GM23338 (cell line): ENCODE measurements at regions not wholly inside any gene's neighbourhood (a gene's known extent, or its start where the extent isn't known, plus 50 kb on each side); places are given as distances from the start of the nearest gene placed in this dataset.

Experiments
- CREB1 ChIP-seq: fragments of 250-450 bp; sonication (Bioruptor Pico); IDR thresholded peaks from 2 replicates; pipeline ENCODE4 v1.5.0; 2020; ENCODE audit warnings: low read depth, mild to moderate bottlenecking, moderate library complexity
- CTCF ChIP-seq, 2 experiments: fragments of 200-600 bp in 1 of 2; sonication (generic) in 1 of 2; conservative IDR thresholded peaks; 2 replicates each; pipeline versions ENCODE4 v1.5.1 to v1.6.1; 2016 to 2017; ENCODE audit warnings: antibody characterized with exemption in 2 of 2, low read depth in 2 of 2, mild to moderate bottlenecking in 2 of 2, moderate library complexity in 1 of 2
- ETS1 ChIP-seq: IDR thresholded peaks from 2 replicates; pipeline ENCODE4 v1.6.1; 2016; ENCODE audit warnings: antibody characterized with exemption
- EZH2 ChIP-seq: fragments of 200-600 bp; sonication (generic); IDR thresholded peaks from one replicate; pipeline ENCODE4 v1.8.0; 2017; ENCODE audit warnings: antibody characterized with exemption, mild to moderate bottlenecking, low read depth; ENCODE audit not compliant: unreplicated experiment
- EZH2phosphoT487 ChIP-seq: fragments of 200-600 bp; sonication (generic); IDR thresholded peaks from one replicate; pipeline ENCODE4 v1.8.1; 2018; ENCODE audit warnings: antibody characterized with exemption; ENCODE audit not compliant: unreplicated experiment
- JUNB ChIP-seq: IDR thresholded peaks from one replicate; pipeline ENCODE4 v1.6.1; 2016; ENCODE audit warnings: antibody characterized with exemption; ENCODE audit not compliant: unreplicated experiment
- POLR2AphosphoS5 ChIP-seq: IDR thresholded peaks from 2 replicates; pipeline ENCODE4 v1.6.1; 2016; ENCODE audit warnings: antibody characterized with exemption, low read depth
- REST ChIP-seq: IDR thresholded peaks from one replicate; pipeline ENCODE4 v1.6.1; 2018; ENCODE audit warnings: antibody characterized with exemption; ENCODE audit not compliant: unreplicated experiment
- STAT1 ChIP-seq: IDR thresholded peaks from one replicate; pipeline ENCODE4 v1.6.1; 2016; ENCODE audit warnings: antibody characterized with exemption; ENCODE audit not compliant: unreplicated experiment
- ZNF114 ChIP-seq: fragments of 250-450 bp; sonication (Bioruptor Pico); IDR thresholded peaks from 2 replicates; pipeline ENCODE4 v1.5.0; 2020; ENCODE audit warnings: mild to moderate bottlenecking, moderate library complexity
- ZNF331 ChIP-seq: fragments of 250-450 bp; sonication (Bioruptor Pico); IDR thresholded peaks from 2 replicates; pipeline ENCODE4 v1.5.0; 2020; ENCODE audit warnings: low read depth, mild to moderate bottlenecking, moderate library complexity
- ZNF462 ChIP-seq: fragments of 250-450 bp; sonication (Bioruptor Pico); IDR thresholded peaks from 2 replicates; pipeline ENCODE4 v1.5.0; 2020; ENCODE audit warnings: mild to moderate bottlenecking, moderate library complexity

GRCh38 chr11:22431106-22431505 is 92.9 kb downstream of the SLC17A6 start:
- TF ChIP-seq CREB1 (CRISPR knock-in tag), result no peak
- TF ChIP-seq CTCF (conservative IDR thresholded peaks at IDR 0.05; ENCODE audit: low read depth in 2 of 2), result no peak
- TF ChIP-seq JUNB, result no peak
- no peak for TF ChIP-seq EZH2phosphoT487
- no peak for TF ChIP-seq ZNF331
- TF ChIP-seq ETS1, result no peak
- TF ChIP-seq REST, result no peak
- TF ChIP-seq EZH2, result no peak
- TF ChIP-seq ZNF114, result no peak
- TF ChIP-seq STAT1, result no peak
- no peak for TF ChIP-seq POLR2AphosphoS5
- no peak for TF ChIP-seq ZNF462 (CRISPR knock-in tag)
